ENCODE measurements at regions not wholly inside any gene's neighbourhood (a gene's known extent, or its start where the extent isn't known, plus 50 kb on each side); places are given as distances from the start of the nearest gene placed in this dataset.
"Not testable (repeated sequence)": the region's sequence is repeated elsewhere in the genome, so short reads cannot be mapped to it uniquely, and the experiment has no call there.

DNA sequence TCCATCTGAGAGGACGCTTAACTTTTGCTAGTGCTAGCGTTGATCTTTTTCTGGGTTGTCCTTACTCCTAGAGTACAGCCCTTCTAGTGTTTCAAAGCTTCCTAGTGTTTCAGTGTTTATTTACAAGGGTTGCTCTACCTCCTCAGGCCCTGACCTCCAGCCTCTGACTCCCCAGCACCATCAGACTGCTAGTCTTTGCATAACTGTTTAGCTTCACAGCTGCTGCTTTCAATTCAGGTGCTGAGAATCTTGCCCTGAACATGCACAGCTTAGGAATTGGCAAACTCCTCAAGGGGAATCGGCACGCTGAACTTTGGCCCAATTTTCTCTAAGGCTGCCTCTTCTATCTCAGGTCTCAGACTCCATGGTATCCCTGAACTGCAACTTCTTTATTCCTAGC is 52.9 kb downstream of the OR52B4 start:
- DNase-seq; in situ Hi-C loops (cut with HindIII; ENCODE audit: low pct_ligation_motif_present, low sequenced_read_pairs); H3K4me3 ChIP-seq (ENCODE audit: low read depth, low read length); H3K27me3 ChIP-seq (replicated peaks); H3K27ac ChIP-seq; H3K36me3 ChIP-seq (replicated peaks): not testable (repeated sequence)

DNA sequence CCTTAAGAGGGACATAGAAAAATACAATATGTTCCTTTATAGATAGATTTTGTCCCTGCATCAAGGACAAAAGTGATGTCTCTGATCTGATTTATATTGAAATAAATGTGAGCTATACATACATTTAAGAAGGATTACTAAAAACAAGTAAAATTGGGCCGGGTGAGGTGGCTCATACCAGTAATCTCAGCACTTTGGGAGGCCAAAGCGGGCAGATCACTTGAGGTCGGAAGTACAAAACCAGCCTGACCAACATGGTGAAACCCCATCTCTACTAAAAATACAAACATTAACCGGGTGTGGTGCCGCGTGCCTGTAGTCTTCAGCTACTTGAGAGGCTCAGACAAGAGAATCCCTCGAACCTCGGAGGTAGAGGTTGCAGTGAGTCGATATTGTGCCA is 91.0 kb downstream of the OR52B4 start:
- DNase-seq; H3K27me3 ChIP-seq (replicated peaks); H3K4me3 ChIP-seq (ENCODE audit: low read depth, low read length); H3K27ac ChIP-seq; H3K36me3 ChIP-seq (replicated peaks); in situ Hi-C loops (cut with HindIII; ENCODE audit: low pct_ligation_motif_present, low sequenced_read_pairs): not testable (repeated sequence)

DNA sequence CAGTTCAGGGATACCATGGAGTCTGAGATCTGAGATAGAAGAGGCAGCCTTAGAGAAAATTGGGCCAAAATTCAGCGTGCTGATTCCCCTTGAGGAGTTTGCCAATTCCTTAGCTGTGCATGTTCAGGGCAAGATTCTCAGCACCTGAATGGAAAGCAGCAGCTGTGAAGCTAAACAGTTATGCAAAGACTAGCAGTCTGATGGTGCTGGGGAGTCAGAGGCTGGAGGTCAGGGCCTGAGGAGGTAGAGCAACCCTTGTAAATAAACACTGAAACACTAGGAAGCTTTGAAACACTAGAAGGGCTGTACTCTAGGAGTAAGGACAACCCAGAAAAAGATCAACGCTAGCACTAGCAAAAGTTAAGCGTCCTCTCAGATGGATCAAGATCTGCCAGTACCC is 117.1 kb downstream of the OR52B4 start:
- H3K4me3 ChIP-seq (ENCODE audit: low read depth, low read length); in situ Hi-C loops (cut with HindIII; ENCODE audit: low pct_ligation_motif_present, low sequenced_read_pairs); H3K36me3 ChIP-seq (replicated peaks): not testable (repeated sequence)

DNA sequence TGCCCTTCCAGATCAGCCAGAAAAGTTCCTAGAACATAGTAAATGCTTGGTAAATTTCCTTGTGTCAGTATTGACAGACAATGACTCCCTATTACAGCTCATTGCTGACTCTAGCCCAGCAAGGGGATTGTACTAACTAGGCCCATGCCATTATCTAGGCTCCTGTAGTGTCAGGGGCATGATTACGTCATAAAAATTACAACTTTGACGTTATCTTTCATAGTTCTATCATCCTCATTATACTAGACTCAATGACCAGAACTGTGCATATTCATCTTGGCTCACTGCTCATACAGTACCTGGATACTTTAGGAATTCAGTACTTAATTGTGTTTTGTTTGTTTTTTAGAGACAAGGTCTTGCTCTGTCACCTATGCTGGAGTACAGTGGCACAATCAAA is 118.7 kb downstream of the OR52B4 start:
- H3K27ac ChIP-seq; DNase-seq; in situ Hi-C loops (cut with HindIII; ENCODE audit: low pct_ligation_motif_present, low sequenced_read_pairs): not testable (repeated sequence)

More for the DNA sequence above, 117.1 kb downstream of the OR52B4 start:
- not testable (repeated sequence) for H3K27me3 ChIP-seq (replicated peaks); DNase-seq; H3K27ac ChIP-seq

DNA sequence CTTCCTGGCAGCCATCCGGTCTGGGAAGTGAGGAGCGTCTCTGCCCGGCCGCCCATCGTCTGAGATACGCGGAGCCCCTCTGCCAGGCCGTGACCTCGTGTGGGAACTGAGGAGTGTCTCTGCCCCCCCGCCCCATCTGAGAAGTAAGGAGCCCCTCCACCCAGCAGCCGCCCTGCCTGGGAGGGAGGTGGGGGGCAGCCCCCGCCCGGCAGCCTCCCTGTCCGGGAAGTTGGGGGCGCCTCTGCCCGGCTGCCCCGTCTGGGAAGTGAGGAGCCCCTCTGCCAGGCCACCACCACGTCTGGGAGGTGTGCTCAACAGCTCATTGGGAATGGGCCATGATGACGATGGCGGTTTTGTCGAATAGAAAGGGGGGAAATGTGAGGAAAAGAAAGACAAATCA is 130.4 kb downstream of the OR52B4 start:
- H3K27me3 ChIP-seq (replicated peaks); DNase-seq; H3K27ac ChIP-seq; in situ Hi-C loops (cut with HindIII; ENCODE audit: low pct_ligation_motif_present, low sequenced_read_pairs); H3K36me3 ChIP-seq (replicated peaks); H3K4me3 ChIP-seq (ENCODE audit: low read depth, low read length): not testable (repeated sequence)

More for the DNA sequence above, 118.7 kb downstream of the OR52B4 start:
- H3K27me3 ChIP-seq (replicated peaks); H3K4me3 ChIP-seq (ENCODE audit: low read depth, low read length); H3K36me3 ChIP-seq (replicated peaks): not testable (repeated sequence)

DNA sequence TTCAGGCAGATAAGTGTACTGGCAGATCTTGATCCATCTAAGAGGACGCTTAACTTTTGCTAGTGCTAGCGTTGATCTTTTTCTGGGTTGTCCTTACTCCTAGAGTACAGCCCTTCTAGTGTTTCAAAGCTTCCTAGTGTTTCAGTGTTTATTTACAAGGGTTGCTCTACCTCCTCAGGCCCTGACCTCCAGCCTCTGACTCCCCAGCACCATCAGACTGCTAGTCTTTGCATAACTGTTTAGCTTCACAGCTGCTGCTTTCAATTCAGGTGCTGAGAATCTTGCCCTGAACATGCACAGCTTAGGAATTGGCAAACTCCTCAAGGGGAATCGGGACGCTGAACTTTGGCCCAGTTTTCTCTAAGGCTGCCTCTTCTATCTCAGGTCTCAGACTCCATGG is 124.3 kb downstream of the RRM1 start:
- in situ Hi-C loops (cut with HindIII; ENCODE audit: low pct_ligation_motif_present, low sequenced_read_pairs) = not testable (repeated sequence)

DNA sequence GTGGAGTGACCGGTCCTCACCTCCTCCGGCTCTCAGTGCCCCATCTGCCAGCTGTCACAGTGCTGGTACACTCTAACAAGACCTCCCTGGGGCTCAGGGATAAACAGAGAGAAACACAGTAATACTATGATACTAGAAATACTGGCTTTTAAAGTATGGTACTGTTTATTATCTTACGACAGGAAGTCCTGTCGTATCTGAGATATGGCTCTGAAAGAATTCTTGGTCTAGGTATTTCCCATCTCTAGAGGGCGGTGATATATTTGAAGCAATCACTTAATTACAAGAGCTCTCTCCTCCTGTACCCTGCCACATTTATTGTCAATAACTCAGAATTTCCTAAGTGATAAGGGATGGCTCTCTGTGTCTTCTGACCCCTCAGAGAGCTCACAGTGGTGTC is 119.1 kb downstream of the RRM1 start:
- no peak overlapping the region for H3K4me3 ChIP-seq (ENCODE audit: low read depth, low read length)
- H3K27ac ChIP-seq = no peak overlapping the region
- H3K27me3 ChIP-seq (replicated peaks) = peaks cover 6% of the 10 kb centered on the region
- in situ Hi-C loops (cut with HindIII; ENCODE audit: low pct_ligation_motif_present, low sequenced_read_pairs) = no loop called here
- no peak for DNase-seq
- no peaks in the 10 kb centered on the region for H3K36me3 ChIP-seq (replicated peaks)
- TF ChIP-seq, protein P1, sequence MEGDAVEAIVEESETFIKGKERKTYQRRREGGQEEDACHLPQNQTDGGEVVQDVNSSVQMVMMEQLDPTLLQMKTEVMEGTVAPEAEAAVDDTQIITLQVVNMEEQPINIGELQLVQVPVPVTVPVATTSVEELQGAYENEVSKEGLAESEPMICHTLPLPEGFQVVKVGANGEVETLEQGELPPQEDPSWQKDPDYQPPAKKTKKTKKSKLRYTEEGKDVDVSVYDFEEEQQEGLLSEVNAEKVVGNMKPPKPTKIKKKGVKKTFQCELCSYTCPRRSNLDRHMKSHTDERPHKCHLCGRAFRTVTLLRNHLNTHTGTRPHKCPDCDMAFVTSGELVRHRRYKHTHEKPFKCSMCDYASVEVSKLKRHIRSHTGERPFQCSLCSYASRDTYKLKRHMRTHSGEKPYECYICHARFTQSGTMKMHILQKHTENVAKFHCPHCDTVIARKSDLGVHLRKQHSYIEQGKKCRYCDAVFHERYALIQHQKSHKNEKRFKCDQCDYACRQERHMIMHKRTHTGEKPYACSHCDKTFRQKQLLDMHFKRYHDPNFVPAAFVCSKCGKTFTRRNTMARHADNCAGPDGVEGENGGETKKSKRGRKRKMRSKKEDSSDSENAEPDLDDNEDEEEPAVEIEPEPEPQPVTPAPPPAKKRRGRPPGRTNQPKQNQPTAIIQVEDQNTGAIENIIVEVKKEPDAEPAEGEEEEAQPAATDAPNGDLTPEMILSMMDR (IDR thresholded peaks at IDR 0.05; ENCODE audit: low read depth, low read length, missing control alignments) = no peak

More for the DNA sequence above, 124.3 kb downstream of the RRM1 start:
- H3K27me3 ChIP-seq (replicated peaks); DNase-seq; H3K27ac ChIP-seq; H3K4me3 ChIP-seq (ENCODE audit: low read depth, low read length); H3K36me3 ChIP-seq (replicated peaks): not testable (repeated sequence)

DNA sequence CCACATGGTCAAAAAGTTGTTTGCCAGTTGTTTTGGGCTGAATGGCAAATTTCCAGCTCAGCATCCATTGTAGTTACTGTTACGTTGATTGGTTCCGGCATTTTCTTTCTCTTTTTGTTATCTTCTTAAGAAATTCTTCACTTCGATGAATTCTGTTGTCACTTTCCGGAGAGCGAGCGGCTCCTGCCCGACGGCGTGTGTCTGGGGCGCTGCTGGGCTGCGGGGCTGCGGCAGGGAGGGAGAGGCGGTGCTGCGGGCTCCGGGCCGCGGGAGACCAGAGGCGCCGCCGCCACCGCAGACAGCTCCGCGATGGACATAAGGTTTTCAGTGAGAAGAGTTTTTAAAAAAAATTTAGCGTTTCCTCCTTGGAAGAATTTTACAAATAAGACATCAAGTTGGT is 117.4 kb downstream of the RRM1 start:
- H3K4me3 ChIP-seq (ENCODE audit: low read depth, low read length) = no peak overlapping the region
- H3K27me3 ChIP-seq (replicated peaks) = peaks cover 6% of the 10 kb centered on the region
- no peak overlapping the region for H3K27ac ChIP-seq
- H3K36me3 ChIP-seq (replicated peaks) = no peaks in the 10 kb centered on the region
- TF ChIP-seq, protein P1 (IDR thresholded peaks at IDR 0.05; ENCODE audit: low read depth, low read length, missing control alignments) = no peak
- no peak for DNase-seq
- in situ Hi-C loops (cut with HindIII; ENCODE audit: low pct_ligation_motif_present, low sequenced_read_pairs) = no loop called here

DNA sequence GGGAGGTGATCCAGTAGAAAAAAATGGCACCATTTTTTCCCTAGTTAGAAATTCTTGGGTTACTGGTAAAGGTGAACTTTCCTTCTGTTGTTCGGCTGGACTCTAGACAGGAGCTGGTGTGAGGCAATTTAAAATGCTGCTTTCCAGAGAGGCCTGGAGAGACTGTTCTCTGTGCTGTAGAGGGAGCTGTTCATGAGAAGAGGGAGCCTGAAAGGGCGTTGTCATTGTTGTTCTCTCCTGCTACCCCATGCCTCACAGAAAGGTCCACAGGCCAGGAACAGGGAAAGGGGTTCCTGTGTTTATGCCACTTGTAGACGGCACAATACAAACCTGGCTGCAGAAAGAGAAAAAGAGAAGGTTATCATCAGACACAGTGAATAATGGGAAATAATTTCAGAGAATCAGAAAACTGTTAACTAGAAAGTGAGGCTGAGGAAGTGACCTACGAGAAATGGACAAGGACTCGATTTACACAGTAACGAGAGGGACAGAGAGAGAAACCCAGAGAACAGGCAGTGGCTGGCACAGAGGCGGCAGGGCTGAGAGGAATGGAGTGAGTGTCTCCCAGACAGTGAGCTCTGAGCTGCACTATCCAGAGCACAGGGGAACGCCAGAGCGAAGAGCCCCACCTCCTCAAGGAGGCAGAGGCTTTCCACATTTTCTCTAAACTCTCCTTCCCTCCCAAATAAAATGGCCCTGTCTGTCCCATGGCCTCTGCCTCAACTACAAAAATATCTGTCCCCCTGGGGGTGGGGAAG is 109.2 kb downstream of the RRM1 start:
- DNase-seq = no peak
- Histone ChIP-seq H3K27me3 (replicated peaks) (no peaks in the 10 kb centered on the region), H3K27ac (no peak overlapping the region), H3K4me3 (ENCODE audit: low read depth, low read length) (no peak overlapping the region), H3K36me3 (replicated peaks) (no peaks in the 10 kb centered on the region)
- in situ Hi-C loops (cut with HindIII; ENCODE audit: low pct_ligation_motif_present, low sequenced_read_pairs) = no loop called here
- TF ChIP-seq, protein P1 (IDR thresholded peaks at IDR 0.05; ENCODE audit: low read depth, low read length, missing control alignments) = peak; percentile 8
